Skeletal muscle satellite cell (primary cell): ENCODE measurements at regions not wholly inside any gene's neighbourhood (a gene's known extent, or its start where the extent isn't known, plus 50 kb on each side); places are given as distances from the start of the nearest gene placed in this dataset.

ENCODE experiments used
- H3K27me3 ChIP-seq: 2 replicates; pipeline ENCODE4 v1.7.0; 2013; ENCODE audit warnings: low read length; ENCODE audit not compliant: control insufficient read depth, insufficient read depth
- H3K36me3 ChIP-seq: 2 replicates; pipeline ENCODE4 v1.7.0; 2013; ENCODE audit warnings: mild to moderate bottlenecking, control low read depth, low read length; ENCODE audit not compliant: insufficient read depth
- H3K4me1 ChIP-seq: 2 replicates; pipeline ENCODE4 v1.7.0; 2013; ENCODE audit warnings: low read length; ENCODE audit not compliant: control insufficient read depth, insufficient read depth
- H3K4me2 ChIP-seq: 2 replicates; pipeline ENCODE4 v1.7.0; 2013; ENCODE audit warnings: mild to moderate bottlenecking, low read length
- H3K4me3 ChIP-seq: 2 replicates; pipeline ENCODE4 v1.7.0; 2013; ENCODE audit warnings: low read length
- H3K9ac ChIP-seq: 2 replicates; pipeline ENCODE4 v1.7.0; 2013; ENCODE audit warnings: mild to moderate bottlenecking, low read depth, low read length, moderate library complexity
- H3K9me3 ChIP-seq: replicated peaks from 2 replicates; pipeline ENCODE4 v1.7.0; 2013; ENCODE audit warnings: mild to moderate bottlenecking, control low read depth, low read length

DNA sequence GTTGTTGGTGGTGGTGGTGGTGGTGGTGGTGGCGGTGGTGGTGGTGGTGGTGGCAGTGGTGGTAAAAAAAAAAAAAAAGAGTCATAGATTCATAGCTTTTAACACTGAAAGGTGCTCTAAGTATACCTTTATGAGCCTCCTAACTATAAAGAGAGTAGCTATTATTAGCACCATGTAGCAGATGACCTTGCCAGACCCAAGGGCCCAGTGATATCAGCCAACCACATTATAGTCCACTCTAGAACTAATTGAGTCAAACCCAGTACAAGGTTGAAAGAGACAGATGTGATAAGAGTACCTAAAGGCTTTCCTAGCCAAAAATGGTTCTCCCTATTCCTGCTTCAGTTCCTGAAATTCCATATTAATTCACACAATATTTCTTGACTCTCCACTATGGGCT lies 245.3 kb downstream of the HACE1 start:
- no peak overlapping the region for H3K4me2 ChIP-seq
- peaks cover 10% of the 10 kb centered on the region for H3K4me1 ChIP-seq
- no peaks in the 10 kb centered on the region for H3K9me3 ChIP-seq
- no peaks in the 10 kb centered on the region for H3K36me3 ChIP-seq
- no peak overlapping the region for H3K9ac ChIP-seq
- no peak overlapping the region for H3K4me3 ChIP-seq
- no peaks in the 10 kb centered on the region for H3K27me3 ChIP-seq

DNA sequence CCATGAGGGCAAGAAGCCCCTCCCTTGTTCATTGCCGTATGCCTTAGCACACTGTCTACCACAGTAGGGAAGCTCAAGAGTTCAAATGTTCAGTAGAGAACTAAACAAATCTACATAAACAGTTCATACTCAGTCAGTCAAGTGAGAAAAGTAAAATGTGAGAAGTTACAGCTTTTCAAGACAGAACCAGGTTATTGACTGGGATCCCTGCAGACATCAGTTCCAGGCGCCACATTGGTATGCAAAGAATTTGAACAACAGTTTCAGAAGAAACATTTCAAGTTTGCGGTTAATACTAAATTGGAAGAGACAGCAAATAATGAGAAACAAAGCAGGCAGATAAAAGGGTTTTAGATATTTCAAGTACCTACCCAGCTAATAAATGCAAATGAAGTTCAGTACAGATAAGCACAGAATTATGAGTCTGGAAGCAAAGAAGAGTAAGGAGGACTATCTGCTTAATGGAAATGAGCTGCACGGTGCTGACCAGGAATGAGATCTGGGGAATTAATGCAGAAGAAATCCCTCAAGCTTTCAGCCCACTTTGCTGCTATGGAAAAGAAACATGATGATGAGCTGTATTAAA lies 246.2 kb downstream of the HACE1 start:
- H3K9me3 ChIP-seq: no peaks in the 10 kb centered on the region
- no peak overlapping the region for H3K4me3 ChIP-seq
- H3K27me3 ChIP-seq: no peaks in the 10 kb centered on the region

DNA sequence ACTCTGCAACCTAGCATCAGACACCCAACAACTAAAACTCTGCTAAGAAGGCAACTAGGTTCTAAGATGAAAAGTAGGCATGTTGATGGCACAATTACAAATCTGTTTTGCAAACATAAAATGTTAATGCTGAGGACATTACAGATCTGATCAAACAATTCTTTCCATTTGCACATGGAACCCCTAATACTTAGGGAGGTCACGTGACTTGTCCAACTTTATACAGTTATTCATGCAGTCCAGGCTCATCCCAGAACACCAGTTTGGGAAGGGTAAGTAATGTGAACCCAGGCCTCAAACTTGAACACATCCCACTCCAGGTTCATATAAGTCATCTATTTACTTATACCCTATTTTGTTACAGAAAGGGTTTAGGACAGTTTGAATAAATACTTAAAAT lies 247.2 kb downstream of the HACE1 start:
- no peak overlapping the region for H3K9ac ChIP-seq
- peaks cover 10% of the 10 kb centered on the region for H3K4me1 ChIP-seq
- H3K4me3 ChIP-seq: no peak overlapping the region
- no peak overlapping the region for H3K4me2 ChIP-seq
- H3K36me3 ChIP-seq: no peaks in the 10 kb centered on the region
- H3K9me3 ChIP-seq: no peaks in the 10 kb centered on the region
- no peaks in the 10 kb centered on the region for H3K27me3 ChIP-seq

More for the DNA sequence above, 246.2 kb downstream of the HACE1 start:
- H3K9ac ChIP-seq: no peak overlapping the region
- H3K4me2 ChIP-seq: peak overlapping the region; percentile 16
- H3K4me1 ChIP-seq: peaks cover 10% of the 10 kb centered on the region
- H3K36me3 ChIP-seq: no peaks in the 10 kb centered on the region

DNA sequence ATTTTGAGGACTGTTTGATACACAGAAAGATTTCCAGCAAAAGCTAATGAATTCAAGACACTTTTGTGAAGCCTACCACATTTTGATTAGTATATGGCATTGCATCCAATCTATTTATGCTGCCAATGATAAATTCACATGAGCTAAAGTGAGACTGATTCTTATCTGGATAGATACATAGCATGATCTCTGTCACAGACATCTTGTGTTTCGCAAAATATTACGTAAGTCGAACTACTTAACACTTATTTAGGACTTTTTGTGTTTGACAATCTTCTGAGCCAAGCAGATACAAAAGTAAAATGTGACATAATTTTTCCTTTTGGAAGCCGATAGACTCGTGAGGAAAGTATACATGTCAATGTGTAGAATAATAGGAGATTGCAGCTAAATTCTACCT lies 251.6 kb downstream of the HACE1 start:
- Histone ChIP-seq H3K9ac (no peak overlapping the region), H3K4me2 (no peak overlapping the region), H3K36me3 (no peaks in the 10 kb centered on the region), H3K4me3 (no peak overlapping the region), H3K4me1 (no peaks in the 10 kb centered on the region), H3K9me3 (no peaks in the 10 kb centered on the region), H3K27me3 (no peaks in the 10 kb centered on the region)

DNA sequence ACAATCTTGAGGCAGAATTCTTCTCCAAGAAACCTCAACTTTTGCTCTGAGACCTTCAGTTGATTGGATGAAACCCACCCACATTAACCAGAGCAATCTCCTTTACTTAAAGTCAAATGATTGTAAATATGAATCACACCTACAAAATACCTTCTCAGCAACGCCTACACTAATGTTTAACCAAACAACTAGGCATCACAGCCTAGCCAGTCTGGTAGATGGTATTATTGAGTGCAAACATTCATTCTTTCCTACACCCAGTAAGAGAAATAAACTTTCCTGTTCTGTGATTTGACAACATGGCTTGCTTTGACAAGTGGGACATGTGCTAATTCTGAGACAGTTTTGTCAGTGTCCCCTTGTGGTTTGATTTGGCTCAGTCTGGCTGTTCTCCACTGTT lies 252.2 kb downstream of the HACE1 start:
- Histone ChIP-seq H3K4me1 (no peaks in the 10 kb centered on the region), H3K27me3 (no peaks in the 10 kb centered on the region), H3K4me3 (no peak overlapping the region), H3K4me2 (no peak overlapping the region), H3K9me3 (no peaks in the 10 kb centered on the region), H3K9ac (no peak overlapping the region), H3K36me3 (no peaks in the 10 kb centered on the region)

DNA sequence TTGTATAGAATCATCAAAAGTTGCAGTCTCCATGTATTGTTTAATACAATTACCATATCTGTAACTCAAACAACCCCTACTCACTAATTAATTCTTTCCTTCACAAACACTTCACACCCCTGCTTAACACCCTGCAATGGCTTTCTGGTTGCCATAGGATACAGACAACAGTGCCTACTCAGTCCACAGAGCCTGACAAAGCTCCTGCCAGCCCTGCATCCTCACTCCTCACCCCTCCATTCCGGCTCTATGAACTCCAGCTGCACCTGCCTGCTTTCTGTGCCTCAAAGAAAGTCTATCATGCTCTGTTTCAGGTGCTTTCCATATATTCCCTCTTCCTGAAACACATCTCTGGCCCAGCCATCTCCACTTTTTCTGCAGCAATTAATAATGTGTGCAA lies 253.4 kb downstream of the HACE1 start:
- Histone ChIP-seq H3K27me3 (no peaks in the 10 kb centered on the region), H3K9me3 (no peaks in the 10 kb centered on the region), H3K9ac (no peak overlapping the region), H3K4me2 (no peak overlapping the region), H3K4me3 (no peak overlapping the region), H3K36me3 (no peaks in the 10 kb centered on the region), H3K4me1 (no peaks in the 10 kb centered on the region)

DNA sequence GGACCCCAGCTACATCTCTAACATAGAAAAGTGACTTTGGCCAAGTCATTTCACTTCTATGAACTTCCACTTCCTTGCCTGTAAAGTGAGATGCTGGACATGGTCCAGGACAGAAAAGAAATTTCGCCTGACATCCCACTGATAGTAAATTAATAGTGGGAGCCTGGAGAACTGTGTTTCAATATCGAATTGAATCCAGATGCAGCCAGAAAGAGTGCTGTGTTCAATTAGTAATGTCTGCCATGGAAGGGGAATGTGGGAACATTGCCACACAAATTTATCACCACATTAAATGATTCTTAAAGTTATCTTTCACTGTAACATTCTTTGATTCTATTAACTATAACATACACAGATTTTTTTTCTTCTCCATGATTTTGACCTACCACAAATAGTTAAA lies 255.0 kb downstream of the HACE1 start:
- Histone ChIP-seq H3K36me3 (no peaks in the 10 kb centered on the region), H3K4me3 (no peak overlapping the region), H3K4me1 (no peaks in the 10 kb centered on the region), H3K9ac (no peak overlapping the region), H3K27me3 (no peaks in the 10 kb centered on the region), H3K4me2 (no peak overlapping the region), H3K9me3 (no peaks in the 10 kb centered on the region)

DNA sequence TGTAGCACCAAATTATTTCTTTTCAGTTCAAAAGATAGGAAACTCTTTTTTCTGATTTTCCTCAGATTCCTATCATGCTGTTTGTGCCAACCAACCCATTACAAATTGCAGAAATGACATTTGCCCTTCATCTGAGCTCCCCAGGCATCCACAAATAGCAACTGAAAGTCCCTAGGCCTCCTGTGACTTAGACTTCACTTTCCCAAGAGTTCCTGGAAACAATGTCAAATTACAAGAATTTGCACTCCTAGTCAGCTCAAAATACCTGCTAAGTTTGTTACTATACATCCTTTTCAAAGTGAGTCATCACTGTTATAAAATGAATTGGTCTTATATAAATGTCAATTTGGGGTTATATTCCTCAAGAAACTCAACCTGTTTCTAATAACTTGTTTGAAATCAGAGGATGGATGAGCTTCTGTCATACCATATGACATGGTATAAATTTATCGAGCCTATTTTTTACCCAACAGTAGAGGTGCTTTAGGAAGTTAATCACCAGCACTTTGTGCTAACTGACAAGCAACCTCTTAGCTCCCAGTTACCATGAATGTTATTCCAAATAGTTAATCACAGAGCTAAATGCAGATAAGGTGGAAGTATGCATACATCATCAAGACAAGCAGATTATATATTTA lies 256.5 kb downstream of the HACE1 start:
- Histone ChIP-seq H3K4me2 (no peak overlapping the region), H3K9me3 (no peaks in the 10 kb centered on the region), H3K9ac (no peak overlapping the region), H3K4me1 (no peaks in the 10 kb centered on the region), H3K4me3 (no peak overlapping the region), H3K36me3 (no peaks in the 10 kb centered on the region), H3K27me3 (no peaks in the 10 kb centered on the region)

DNA sequence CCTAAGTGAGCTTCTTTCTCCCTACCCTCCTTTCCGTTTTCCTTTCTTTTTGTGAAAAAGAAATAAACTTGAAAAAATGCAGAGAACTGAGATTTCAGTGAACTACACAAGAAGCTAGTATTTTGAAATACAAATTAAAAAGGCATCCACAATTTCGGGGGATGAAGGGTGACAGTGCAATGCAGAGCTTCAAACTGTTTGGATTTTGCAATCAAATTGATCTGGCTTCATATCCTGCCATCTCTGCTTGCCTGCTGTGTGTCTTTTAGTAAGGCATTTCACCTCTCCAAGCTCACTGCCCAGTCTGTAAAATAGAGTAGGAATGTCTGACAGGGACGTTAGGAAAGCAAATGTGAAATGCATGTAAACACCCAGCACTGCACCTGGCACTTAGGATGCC lies 258.0 kb downstream of the HACE1 start:
- peaks cover 4% of the 10 kb centered on the region for H3K27me3 ChIP-seq
- no peak overlapping the region for H3K9ac ChIP-seq
- H3K4me1 ChIP-seq: no peaks in the 10 kb centered on the region
- H3K9me3 ChIP-seq: no peaks in the 10 kb centered on the region
- H3K4me3 ChIP-seq: no peak overlapping the region
- no peak overlapping the region for H3K4me2 ChIP-seq
- H3K36me3 ChIP-seq: no peaks in the 10 kb centered on the region

DNA sequence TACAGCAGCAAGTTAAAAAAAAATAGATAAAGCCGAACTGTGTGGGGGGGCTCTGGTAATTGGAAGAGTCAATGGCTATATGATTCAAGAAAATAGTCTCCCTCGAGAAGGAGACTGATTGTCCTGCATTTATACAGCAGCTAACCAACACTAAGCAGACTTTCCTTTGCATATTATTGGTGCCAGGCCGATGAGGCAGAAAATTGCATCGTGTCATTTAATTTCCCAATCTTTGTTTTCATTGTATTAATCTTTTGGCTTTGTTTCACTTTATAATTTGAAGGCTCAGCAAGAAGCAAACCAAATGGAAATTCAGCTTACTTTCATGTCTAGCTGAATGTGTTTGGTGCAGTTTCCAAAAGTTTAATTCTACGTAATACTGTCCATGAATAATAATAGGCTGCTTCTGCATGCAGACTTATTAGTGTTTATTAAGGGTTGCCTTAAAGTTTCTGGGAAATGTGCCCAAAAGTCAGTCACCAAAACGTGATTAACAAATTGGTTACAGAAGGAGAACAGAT lies 258.5 kb downstream of the HACE1 start:
- Histone ChIP-seq H3K4me2 (peak overlapping the region; percentile 13), H3K9ac (no peak overlapping the region), H3K4me3 (no peak overlapping the region), H3K4me1 (no peaks in the 10 kb centered on the region), H3K27me3 (peaks cover 4% of the 10 kb centered on the region), H3K36me3 (no peaks in the 10 kb centered on the region), H3K9me3 (no peaks in the 10 kb centered on the region)

DNA sequence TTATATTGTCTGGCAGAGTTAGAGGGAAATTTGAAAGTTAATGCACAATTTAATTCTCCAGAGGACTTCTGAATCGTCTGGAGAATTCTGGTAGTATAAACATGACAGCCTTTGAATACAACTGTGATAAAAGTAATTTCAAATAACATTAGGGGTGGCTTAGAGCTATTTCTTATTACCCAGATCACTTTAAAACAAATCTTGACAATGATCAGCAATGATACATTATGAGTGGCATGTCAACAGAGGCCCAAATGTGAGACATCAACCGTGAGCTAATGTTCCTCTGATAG lies 259.1 kb downstream of the HACE1 start:
- Histone ChIP-seq H3K4me2 (no peak overlapping the region), H3K9ac (no peak overlapping the region), H3K36me3 (no peaks in the 10 kb centered on the region), H3K4me3 (no peak overlapping the region), H3K27me3 (peaks cover 4% of the 10 kb centered on the region), H3K9me3 (no peaks in the 10 kb centered on the region), H3K4me1 (no peaks in the 10 kb centered on the region)
